Lung (tissue), 11 donors: ENCODE measurements at regions not wholly inside any gene's neighbourhood (a gene's known extent, or its start where the extent isn't known, plus 50 kb on each side); places are given as distances from the start of the nearest gene placed in this dataset.

Experiments used
- ATAC-seq: fragments of 200-7000 bp; cut with Tn5 transposase; one replicate; pipeline ENCODE4 v1.9.1; 2020; ENCODE audit warnings: moderate number of reproducible peaks; ENCODE audit not compliant: insufficient read depth, low FRiP score
- DNase-seq, 3 donors: peaks; one replicate each; pipeline ENCODE4 v3.0.0-alpha.2; 2013 to 2017
- H3K27ac ChIP-seq, 2 donors: one replicate each; pipeline ENCODE4 v1.5.1; 2013; ENCODE audit warnings: mild to moderate bottlenecking in 2 of 2, moderate library complexity in 2 of 2, control low read depth in 1 of 2, inconsistent platforms in 1 of 2, low read depth in 1 of 2, low read length in 1 of 2
- H3K27me3 ChIP-seq, 3 donors: one replicate each; pipeline ENCODE4 v1.5.1; 2013; ENCODE audit warnings: low read length in 2 of 3; ENCODE audit not compliant: control insufficient read depth in 3 of 3, insufficient read depth in 3 of 3
- H3K36me3 ChIP-seq, 4 donors: one replicate each; pipeline ENCODE4 v1.5.1; 2013; ENCODE audit warnings: low read length in 4 of 4, mild to moderate bottlenecking in 1 of 4, moderate library complexity in 1 of 4; ENCODE audit not compliant: control insufficient read depth in 4 of 4, insufficient read depth in 4 of 4
- H3K4me1 ChIP-seq, 5 donors: one replicate each; pipeline ENCODE4 v1.5.1; 2013; ENCODE audit warnings: low read length in 5 of 5, mild to moderate bottlenecking in 2 of 5, moderate library complexity in 1 of 5; ENCODE audit not compliant: control insufficient read depth in 5 of 5, insufficient read depth in 5 of 5
- H3K4me3 ChIP-seq: one replicate; pipeline ENCODE4 v1.5.1; 2013; ENCODE audit warnings: mild to moderate bottlenecking, control low read depth, moderate library complexity
- H3K9ac ChIP-seq, 2 donors: one replicate each; pipeline ENCODE4 v1.5.1; 2013; ENCODE audit warnings: low read length in 2 of 2, control low read depth in 1 of 2; ENCODE audit not compliant: insufficient read depth in 1 of 2
- H3K9me3 ChIP-seq, 4 donors: one replicate each; pipeline ENCODE4 v1.5.1; 2013; ENCODE audit warnings: low read length in 3 of 4, mild to moderate bottlenecking in 1 of 4, moderate library complexity in 1 of 4; ENCODE audit not compliant: control insufficient read depth in 4 of 4, insufficient read depth in 3 of 4
- CTCF ChIP-seq: IDR thresholded peaks from 2 replicates; pipeline ENCODE4 v1.5.1; 2012; ENCODE audit warnings: mild to moderate bottlenecking; ENCODE audit errors: control extremely low read depth, extremely low read depth
- WGBS, 2 donors: extraction: QIAGEN DNeasy Blood & Tissue Kit; methylation state at CpG; one replicate each; pipeline ENCODE4 v1.1.7; 2013; 5-methylcytosine and 5-hydroxymethylcytosine counted together
- donor health status: control.
- donor health status: control.
- donor health status: Bipolar disorder and iron deficiency.
- donor health status: healthy.
- donor health status: DM: yes; HTN: yes; CAD: no.

- Histone ChIP-seq H3K9ac (no peak overlapping the region), H3K9me3 (no peaks in the 10 kb centered on the region), H3K4me3 (no peak overlapping the region), H3K4me1 (no peaks in the 10 kb centered on the region), H3K36me3 (no peaks in the 10 kb centered on the region), H3K27ac (no peak overlapping the region), H3K27me3 (peaks cover 0 to 3% (median 0%) of the 10 kb centered on the region in 3 donors)
- TF ChIP-seq CTCF: no peak
- DNase-seq: no peak
- WGBS, 2 donors: 89 to 91% methylated on average over 8 of the region's 8 CpGs
- no peak for ATAC-seq
Observed at GRCh38 chr18:78031991-78032390, 782.3 kb downstream of the GALR1 start.

- no peak overlapping the region for H3K9ac ChIP-seq
- ATAC-seq: no peak
- no peak overlapping the region for H3K27ac ChIP-seq
- no peaks in the 10 kb centered on the region for H3K4me1 ChIP-seq
- H3K4me3 ChIP-seq: no peak overlapping the region
- no peak for DNase-seq
- no peaks in the 10 kb centered on the region for H3K27me3 ChIP-seq
- no peaks in the 10 kb centered on the region for H3K9me3 ChIP-seq
- H3K36me3 ChIP-seq: no peaks in the 10 kb centered on the region
- TF ChIP-seq CTCF: no peak
- 82 to 86% methylated on average over 5 to 6 of the region's 6 CpGs for WGBS, 2 donors
Observed at GRCh38 chr18:78032574-78032973, 782.9 kb downstream of the GALR1 start.

GRCh38 chr18:78034755-78035154 lies 785.1 kb downstream of the GALR1 start:
- Histone ChIP-seq H3K36me3 (no peaks in the 10 kb centered on the region), H3K27ac (no peak overlapping the region), H3K9ac (no peak overlapping the region), H3K27me3 (no peaks in the 10 kb centered on the region), H3K4me1 (no peaks in the 10 kb centered on the region), H3K9me3 (peaks cover 0 to under 1% (median 0%) of the 10 kb centered on the region in 4 donors), H3K4me3 (no peak overlapping the region)
- no peak for TF ChIP-seq CTCF
- 87 to 91% methylated on average over 6 of the region's 6 CpGs for WGBS, 2 donors
- ATAC-seq (no peak), DNase-seq (no peak)

GRCh38 chr18:78041218-78041617 lies 791.6 kb downstream of the GALR1 start:
- DNase-seq (no peak), ATAC-seq (no peak)
- no peaks in the 10 kb centered on the region for H3K4me1 ChIP-seq
- H3K9me3 ChIP-seq: peaks cover 0 to 13% (median 11%) of the 10 kb centered on the region in 4 donors
- peaks cover 0 to 5% (median 2%) of the 10 kb centered on the region in 3 donors for H3K27me3 ChIP-seq
- TF ChIP-seq CTCF: no peak
- H3K4me3 ChIP-seq: no peak overlapping the region
- H3K27ac ChIP-seq: no peak overlapping the region
- H3K9ac ChIP-seq: no peak overlapping the region
- H3K36me3 ChIP-seq: no peaks in the 10 kb centered on the region
- WGBS, 2 donors: 88 to 95% methylated on average over 1 of the region's 1 CpG
